Mesendoderm (in vitro differentiated cells): ENCODE measurements at regions not wholly inside any gene's neighbourhood (a gene's known extent, or its start where the extent isn't known, plus 50 kb on each side); places are given as distances from the start of the nearest gene placed in this dataset.

Source experiments
- DNase-seq: peaks from one replicate; pipeline ENCODE4 v3.0.0; 2013
- H2AK5ac ChIP-seq: 2 replicates; pipeline ENCODE4 v1.6.1; 2013; ENCODE audit warnings: low read length, inconsistent platforms
- H2BK120ac ChIP-seq: 2 replicates; pipeline ENCODE4 v1.6.1; 2013; ENCODE audit warnings: low read depth, mild to moderate bottlenecking, low read length, moderate library complexity, mixed read lengths
- H2BK15ac ChIP-seq: replicated peaks from 2 replicates; pipeline ENCODE4 v1.6.1; 2013; ENCODE audit warnings: low read depth, mild to moderate bottlenecking, moderate library complexity
- H2BK5ac ChIP-seq: 2 replicates; pipeline ENCODE4 v1.6.1; 2013; ENCODE audit warnings: low read length, inconsistent platforms
- H3K18ac ChIP-seq: 2 replicates; pipeline ENCODE4 v1.6.1; 2013; ENCODE audit warnings: mild to moderate bottlenecking, low read length, mixed read lengths
- H3K23ac ChIP-seq: one replicate; pipeline ENCODE4 v1.6.1; 2013; ENCODE audit warnings: low read length
- H3K27ac ChIP-seq: 2 replicates; pipeline ENCODE4 v1.5.1; 2013; ENCODE audit warnings: low read depth, mild to moderate bottlenecking, inconsistent platforms, low read length, moderate library complexity
- H3K27me3 ChIP-seq: 2 replicates; pipeline ENCODE4 v1.6.1; 2013; ENCODE audit warnings: low read length, control low read depth, mild to moderate bottlenecking, inconsistent platforms; ENCODE audit not compliant: insufficient read depth, poor library complexity
- H3K36me3 ChIP-seq: 2 replicates; pipeline ENCODE4 v1.6.1; 2013; ENCODE audit warnings: low read length, inconsistent platforms; ENCODE audit not compliant: control insufficient read depth, insufficient read depth
- H3K4ac ChIP-seq: one replicate; pipeline ENCODE4 v1.6.1; 2013; ENCODE audit warnings: low read depth, mild to moderate bottlenecking, low read length, moderate library complexity
- H3K4me1 ChIP-seq: 2 replicates; pipeline ENCODE4 v1.6.1; 2013; ENCODE audit warnings: low read depth, low read length, inconsistent platforms; ENCODE audit not compliant: control insufficient read depth
- H3K4me2 ChIP-seq: 2 replicates; pipeline ENCODE4 v1.6.1; 2013; ENCODE audit warnings: low read length
- H3K4me3 ChIP-seq: 2 replicates; pipeline ENCODE4 v1.5.1; 2013; ENCODE audit warnings: mild to moderate bottlenecking, low read length
- H3K56ac ChIP-seq: one replicate; pipeline ENCODE4 v1.6.1; 2013; ENCODE audit warnings: low read length
- H3K79me1 ChIP-seq: 2 replicates; pipeline ENCODE4 v1.6.1; 2013; ENCODE audit warnings: low read length, inconsistent platforms
- H3K79me2 ChIP-seq: 2 replicates; pipeline ENCODE4 v1.6.1; 2013; ENCODE audit warnings: mild to moderate bottlenecking, low read length; ENCODE audit not compliant: control insufficient read depth, insufficient read depth
- H3K9ac ChIP-seq: 2 replicates; pipeline ENCODE4 v1.6.1; 2013; ENCODE audit warnings: low read length, inconsistent platforms
- H4K5ac ChIP-seq: one replicate; pipeline ENCODE4 v1.6.1; 2013; ENCODE audit warnings: low read length
- H4K8ac ChIP-seq: one replicate; pipeline ENCODE4 v1.6.1; 2013; ENCODE audit warnings: low read depth, mild to moderate bottlenecking, control low read depth, low read length, moderate library complexity
- WGBS: extraction: QIAGEN DNeasy Blood & Tissue Kit; methylation state at CpG from one replicate; pipeline ENCODE4 v1.1.7; 2013; ENCODE audit warnings: low lambda C conversion rate, missing lambda C conversion rate; ENCODE audit not compliant: insufficient coverage; ENCODE audit errors: extremely low coverage; 5-methylcytosine and 5-hydroxymethylcytosine counted together

DNA sequence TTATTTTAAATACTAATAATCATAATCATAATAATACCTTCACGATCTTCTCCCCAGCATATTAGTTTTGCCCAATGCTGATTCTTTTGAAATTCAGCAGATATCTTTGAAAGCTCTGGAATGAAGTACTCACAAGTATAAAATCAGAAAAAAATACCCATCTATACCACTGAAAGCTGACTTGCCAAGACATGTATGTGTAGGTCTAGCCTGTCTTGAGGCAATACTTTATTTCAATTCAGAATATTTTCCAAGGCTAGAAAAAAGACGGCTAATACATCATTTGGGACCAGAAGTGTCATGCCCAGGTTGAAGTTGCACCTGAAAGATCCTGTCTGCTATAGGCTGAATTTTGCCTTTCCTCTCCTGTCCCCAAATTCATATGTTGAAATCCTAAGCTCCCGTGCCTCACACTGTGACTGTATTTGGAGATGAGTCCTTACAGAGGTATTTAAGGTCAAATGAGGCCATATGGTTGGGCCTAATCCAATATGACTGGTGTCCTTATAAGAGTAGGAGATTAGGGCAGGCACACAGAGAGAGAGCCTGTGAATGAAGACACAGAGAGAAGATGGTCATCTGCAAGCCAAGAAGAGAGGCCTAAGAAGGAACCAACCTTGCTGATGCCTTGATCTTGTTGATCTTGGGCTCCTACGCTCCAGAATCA, 255.9 kb upstream of the CMC1 start:
- H4K5ac ChIP-seq, result no peak overlapping the region
- no peaks in the 10 kb centered on the region for H3K27me3 ChIP-seq
- no peak overlapping the region for H2BK5ac ChIP-seq
- H3K23ac ChIP-seq, result no peak overlapping the region
- H2AK5ac ChIP-seq, result no peak overlapping the region
- no peaks in the 10 kb centered on the region for H3K79me1 ChIP-seq
- no peak overlapping the region for H3K27ac ChIP-seq
- DNase-seq, result peak; percentile 34
- no peak overlapping the region for H3K4me2 ChIP-seq
- H3K4me3 ChIP-seq, result no peak overlapping the region
- no peak overlapping the region for H3K18ac ChIP-seq
- no peak overlapping the region for H2BK120ac ChIP-seq
- H4K8ac ChIP-seq, result no peak overlapping the region
- H3K9ac ChIP-seq, result no peak overlapping the region
- WGBS, result 100% methylated on average over 1 of the region's 4 CpGs
- H3K79me2 ChIP-seq, result no peaks in the 10 kb centered on the region
- H3K36me3 ChIP-seq, result no peaks in the 10 kb centered on the region
- peaks cover 3% of the 10 kb centered on the region for H3K4me1 ChIP-seq
- no peak overlapping the region for H3K56ac ChIP-seq
- H3K4ac ChIP-seq, result no peak overlapping the region
- no peak overlapping the region for H2BK15ac ChIP-seq

- Histone ChIP-seq H3K36me3 (no peaks in the 10 kb centered on the region), H3K79me1 (no peaks in the 10 kb centered on the region), H3K27me3 (no peaks in the 10 kb centered on the region), H3K9ac (peak overlapping the region; percentile 12), H2AK5ac (no peak overlapping the region), H3K27ac (peak overlapping the region; percentile 1), H3K4me2 (no peak overlapping the region), H3K56ac (peak overlapping the region; percentile 68), H4K5ac (peak overlapping the region; percentile 29), H2BK5ac (peak overlapping the region; percentile 17), H3K18ac (no peak overlapping the region), H3K4me1 (peaks cover 3% of the 10 kb centered on the region), H2BK120ac (peak overlapping the region; percentile 85), H3K23ac (no peak overlapping the region), H4K8ac (no peak overlapping the region), H3K4me3 (no peak overlapping the region), H3K79me2 (no peaks in the 10 kb centered on the region), H2BK15ac (no peak overlapping the region), H3K4ac (no peak overlapping the region)
- DNase-seq, result peak; percentile 75
- no CpG with 5 or more reads among the region's 6 CpGs for WGBS
Measured at GRCh38 chr3:27986234-27986879, 255.1 kb upstream of the CMC1 start.

DNA sequence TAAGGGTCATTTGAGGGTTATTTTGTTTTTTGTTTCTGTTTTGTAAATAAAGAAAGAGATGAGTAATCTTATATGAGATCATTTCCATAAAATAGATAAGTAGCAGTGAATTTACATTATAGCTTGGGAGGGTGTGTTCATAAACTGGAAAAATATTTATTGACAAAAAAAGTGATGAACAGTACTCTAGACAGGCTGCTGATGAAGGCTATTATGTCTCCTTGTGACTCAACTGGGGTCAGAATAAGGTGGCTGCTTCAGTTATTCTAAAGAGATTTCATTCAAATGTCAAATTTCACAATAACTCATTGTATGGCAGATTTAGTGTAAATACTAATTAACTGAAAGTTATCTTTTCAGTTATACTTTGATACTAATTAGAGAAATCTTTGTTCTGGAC, 251.1 kb upstream of the CMC1 start:
- Histone ChIP-seq H3K4ac (no peak overlapping the region), H3K27ac (no peak overlapping the region), H4K5ac (no peak overlapping the region), H2BK15ac (no peak overlapping the region), H3K79me2 (no peaks in the 10 kb centered on the region), H3K4me3 (no peak overlapping the region), H3K27me3 (no peaks in the 10 kb centered on the region), H2BK5ac (no peak overlapping the region), H3K9ac (no peak overlapping the region), H3K4me1 (peaks cover 9% of the 10 kb centered on the region), H3K23ac (no peak overlapping the region), H2AK5ac (no peak overlapping the region), H2BK120ac (no peak overlapping the region), H3K36me3 (no peaks in the 10 kb centered on the region), H3K4me2 (no peak overlapping the region), H3K56ac (no peak overlapping the region), H4K8ac (no peak overlapping the region), H3K18ac (no peak overlapping the region), H3K79me1 (no peaks in the 10 kb centered on the region)
- DNase-seq, result no peak

- no peak overlapping the region for H3K56ac ChIP-seq
- no peaks in the 10 kb centered on the region for H3K36me3 ChIP-seq
- H2BK120ac ChIP-seq, result no peak overlapping the region
- no peak overlapping the region for H3K23ac ChIP-seq
- no peak overlapping the region for H2BK15ac ChIP-seq
- no peak overlapping the region for H3K4me2 ChIP-seq
- no peak overlapping the region for H3K4me3 ChIP-seq
- H3K27ac ChIP-seq, result no peak overlapping the region
- H2AK5ac ChIP-seq, result no peak overlapping the region
- H3K27me3 ChIP-seq, result no peaks in the 10 kb centered on the region
- H4K8ac ChIP-seq, result no peak overlapping the region
- DNase-seq, result no peak
- no peak overlapping the region for H3K9ac ChIP-seq
- H3K79me1 ChIP-seq, result no peaks in the 10 kb centered on the region
- no peak overlapping the region for H3K18ac ChIP-seq
- no peaks in the 10 kb centered on the region for H3K79me2 ChIP-seq
- H3K4me1 ChIP-seq, result peaks cover 9% of the 10 kb centered on the region
- no peak overlapping the region for H2BK5ac ChIP-seq
- no peak overlapping the region for H4K5ac ChIP-seq
- no peak overlapping the region for H3K4ac ChIP-seq
Measured at GRCh38 chr3:27990837-27991236, 250.6 kb upstream of the CMC1 start.

DNA sequence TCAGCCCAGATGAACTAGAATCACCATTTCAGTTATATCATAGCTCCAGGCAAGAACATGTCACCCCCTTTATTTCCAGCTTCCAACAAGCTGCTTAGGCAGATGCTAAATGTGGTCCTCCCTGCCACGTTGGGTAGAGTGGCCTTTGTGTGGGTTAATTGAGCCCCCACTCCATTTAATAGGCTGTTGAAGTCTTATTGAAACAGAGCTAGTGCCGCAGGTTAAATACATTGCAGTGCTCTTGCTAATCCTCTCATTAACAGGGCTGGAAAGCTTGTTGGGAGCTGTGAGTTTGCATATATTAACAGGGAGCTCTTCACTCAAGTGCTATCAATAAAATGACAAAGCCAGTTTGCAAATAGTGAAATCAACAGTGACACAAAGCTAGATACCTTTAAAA, 248.4 kb upstream of the CMC1 start:
- Histone ChIP-seq H3K9ac (no peak overlapping the region), H3K56ac (no peak overlapping the region), H3K4me3 (no peak overlapping the region)

GRCh38 chr3:28000608-28001007, 240.8 kb upstream of the CMC1 start:
- Histone ChIP-seq H3K4me3 (no peak overlapping the region), H2AK5ac (no peak overlapping the region), H3K79me1 (no peaks in the 10 kb centered on the region), H3K36me3 (no peaks in the 10 kb centered on the region), H4K5ac (no peak overlapping the region), H4K8ac (no peak overlapping the region), H3K18ac (no peak overlapping the region), H2BK15ac (no peak overlapping the region), H2BK5ac (no peak overlapping the region), H3K27ac (no peak overlapping the region), H3K27me3 (no peaks in the 10 kb centered on the region), H3K4me1 (no peaks in the 10 kb centered on the region), H3K23ac (no peak overlapping the region), H3K56ac (no peak overlapping the region), H3K79me2 (no peaks in the 10 kb centered on the region), H3K9ac (no peak overlapping the region), H3K4ac (no peak overlapping the region), H3K4me2 (no peak overlapping the region), H2BK120ac (no peak overlapping the region)
- no CpG with 5 or more reads among the region's 3 CpGs for WGBS
- no peak for DNase-seq

More for the DNA sequence above, 248.4 kb upstream of the CMC1 start:
- no peak overlapping the region for H2BK120ac ChIP-seq
- H3K4ac ChIP-seq, result no peak overlapping the region
- H4K8ac ChIP-seq, result no peak overlapping the region
- WGBS, result no CpG with 5 or more reads among the region's 2 CpGs
- no peaks in the 10 kb centered on the region for H3K79me2 ChIP-seq
- no peak overlapping the region for H2BK15ac ChIP-seq
- no peak overlapping the region for H2AK5ac ChIP-seq
- no peaks in the 10 kb centered on the region for H3K36me3 ChIP-seq
- no peak overlapping the region for H3K4me2 ChIP-seq
- no peak overlapping the region for H3K23ac ChIP-seq
- H4K5ac ChIP-seq, result no peak overlapping the region
- H3K27me3 ChIP-seq, result no peaks in the 10 kb centered on the region
- peaks cover 5% of the 10 kb centered on the region for H3K4me1 ChIP-seq
- no peaks in the 10 kb centered on the region for H3K79me1 ChIP-seq
- no peak for DNase-seq
- no peak overlapping the region for H3K18ac ChIP-seq
- H3K27ac ChIP-seq, result no peak overlapping the region
- no peak overlapping the region for H2BK5ac ChIP-seq
